SK-N-DZ (cell line): ENCODE measurements at regions not wholly inside any gene's neighbourhood (a gene's known extent, or its start where the extent isn't known, plus 50 kb on each side); places are given as distances from the start of the nearest gene placed in this dataset.

ENCODE experiments used
- DNase-seq: peaks from one replicate; pipeline ENCODE4 v3.0.0-alpha.2; 2015; ENCODE audit warnings: low spot score

GRCh38 chrX:69027181-69028005, 137.9 kb downstream of the PJA1 start:
- no peak for DNase-seq

GRCh38 chrX:69025802-69026301, 139.4 kb downstream of the PJA1 start:
- DNase-seq, result no peak

- DNase-seq, result peak; percentile 49
Observed at GRCh38 chrX:69024931-69025330, 140.3 kb downstream of the PJA1 start.

GRCh38 chrX:69024161-69024736, 141.0 kb downstream of the PJA1 start:
- DNase-seq, result peak; percentile 4

- DNase-seq, result no peak
Observed at GRCh38 chrX:69022430-69022829, 142.8 kb downstream of the PJA1 start.

- DNase-seq, result peak; percentile 3
Observed at GRCh38 chrX:69021141-69021960, 143.9 kb downstream of the PJA1 start.

GRCh38 chrX:69020316-69020715, 144.9 kb downstream of the PJA1 start:
- DNase-seq, result no peak

- no peak for DNase-seq
Observed at GRCh38 chrX:69019073-69019890, 146.0 kb downstream of the PJA1 start.

- no peak for DNase-seq
Observed at GRCh38 chrX:69018416-69019072, 146.7 kb downstream of the PJA1 start.

- no peak for DNase-seq
Observed at GRCh38 chrX:69016293-69016941, 148.8 kb downstream of the PJA1 start.

GRCh38 chrX:69015564-69016292, 149.5 kb downstream of the PJA1 start:
- no peak for DNase-seq

GRCh38 chrX:69015156-69015555, 150.1 kb downstream of the PJA1 start:
- no peak for DNase-seq

- DNase-seq, result no peak
Observed at GRCh38 chrX:69014200-69014599, 151.1 kb downstream of the PJA1 start.

- no peak for DNase-seq
Observed at GRCh38 chrX:69010339-69010738, 154.9 kb downstream of the PJA1 start.

GRCh38 chrX:69000877-69001276, 164.4 kb downstream of the PJA1 start:
- no peak for DNase-seq

- DNase-seq, result no peak
Observed at GRCh38 chrX:68999931-69000330, 165.3 kb downstream of the PJA1 start.

GRCh38 chrX:68999356-68999755, 165.9 kb downstream of the PJA1 start:
- no peak for DNase-seq

GRCh38 chrX:68998716-68999115, 166.5 kb downstream of the PJA1 start:
- no peak for DNase-seq

- no peak for DNase-seq
Observed at GRCh38 chrX:68997911-68998310, 167.3 kb downstream of the PJA1 start.

GRCh38 chrX:68997511-68997910, 167.7 kb downstream of the PJA1 start:
- no peak for DNase-seq
